ENCODE measurements at regions not wholly inside any gene's neighbourhood (a gene's known extent, or its start where the extent isn't known, plus 50 kb on each side); places are given as distances from the start of the nearest gene placed in this dataset.

- Mint-ChIP-seq H3K27ac (ENCODE audit: unreplicated experiment) (no peak overlapping the region), H3K27me3 (ENCODE audit: unreplicated experiment) (no peaks in the 10 kb centered on the region), H3K4me1 (ENCODE audit: low read depth, unreplicated experiment) (peaks cover 10% of the 10 kb centered on the region), H3K36me3 (ENCODE audit: insufficient read depth, unreplicated experiment) (no peaks in the 10 kb centered on the region), H3K4me3 (ENCODE audit: low read depth, unreplicated experiment) (no peak overlapping the region), H3K9me3 (ENCODE audit: low read depth, unreplicated experiment) (no peaks in the 10 kb centered on the region)
- DNase-seq, result no peak
- no TSS peak for BruUV-seq (replicated peaks)
- TF ChIP-seq CTCF (IDR thresholded peaks at IDR 0.05; ENCODE audit: unreplicated experiment), result no peak
- CTCF ChIA-PET, result no interaction called here
- intact Hi-C loops (cut with micrococcal nuclease; ENCODE audit: unreplicated experiment), result no loop called here
Measured at GRCh38 chr6:16831136-16831535, 69.9 kb upstream of the ATXN1 start.

DNA sequence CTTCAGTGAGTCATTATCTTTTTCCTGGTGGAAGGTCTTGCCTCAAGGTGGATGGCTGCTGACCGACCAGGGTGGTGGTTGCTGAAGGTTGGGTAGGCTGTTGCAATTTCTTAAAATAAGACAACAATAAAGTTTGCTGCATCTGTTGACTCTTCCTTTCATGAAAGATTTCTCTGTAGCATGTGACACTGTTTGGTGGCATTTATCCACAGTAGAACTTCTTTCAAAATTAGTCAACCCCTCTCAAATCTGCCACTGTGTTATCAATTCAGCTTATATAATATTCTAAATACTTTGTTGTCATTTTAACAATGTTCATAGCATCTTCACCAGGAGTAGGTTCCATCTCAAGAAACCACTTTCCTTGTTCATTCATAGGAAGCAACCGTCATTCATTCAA is 66.8 kb upstream of the ATXN1 start:
- DNase-seq, result no peak
- Mint-ChIP-seq H3K27me3 (ENCODE audit: unreplicated experiment) (no peaks in the 10 kb centered on the region), H3K4me3 (ENCODE audit: low read depth, unreplicated experiment) (no peak overlapping the region), H3K4me1 (ENCODE audit: low read depth, unreplicated experiment) (peaks cover 10% of the 10 kb centered on the region), H3K9me3 (ENCODE audit: low read depth, unreplicated experiment) (no peaks in the 10 kb centered on the region), H3K36me3 (ENCODE audit: insufficient read depth, unreplicated experiment) (no peaks in the 10 kb centered on the region), H3K27ac (ENCODE audit: unreplicated experiment) (no peak overlapping the region)
- BruUV-seq (replicated peaks), result no TSS peak
- intact Hi-C loops (cut with micrococcal nuclease; ENCODE audit: unreplicated experiment), result no loop called here
- TF ChIP-seq CTCF (IDR thresholded peaks at IDR 0.05; ENCODE audit: unreplicated experiment), result no peak
- CTCF ChIA-PET, result no interaction called here

DNA sequence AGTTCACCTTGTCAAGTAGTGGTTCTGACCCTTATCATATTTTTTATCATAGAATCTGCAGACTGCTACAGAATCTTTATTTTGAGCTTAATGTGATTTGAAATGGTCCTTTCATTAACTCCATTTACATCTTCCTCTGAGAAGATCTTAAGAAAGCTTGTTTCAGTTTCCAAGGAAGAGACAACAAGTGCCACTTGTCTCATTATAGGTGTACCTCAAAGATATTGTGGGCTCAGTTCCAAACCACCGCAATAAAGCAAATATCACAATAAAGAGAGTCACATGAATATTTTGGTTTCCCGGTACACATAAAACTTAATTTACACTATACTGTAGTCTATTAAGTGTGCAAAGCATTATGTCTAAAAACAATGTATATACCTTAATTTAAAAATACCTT is 66.4 kb upstream of the ATXN1 start:
- CTCF ChIA-PET, result no interaction called here
- BruUV-seq (replicated peaks), result no TSS peak
- Mint-ChIP-seq H3K9me3 (ENCODE audit: low read depth, unreplicated experiment) (no peaks in the 10 kb centered on the region), H3K4me3 (ENCODE audit: low read depth, unreplicated experiment) (no peak overlapping the region), H3K27ac (ENCODE audit: unreplicated experiment) (no peak overlapping the region), H3K4me1 (ENCODE audit: low read depth, unreplicated experiment) (peaks cover 10% of the 10 kb centered on the region), H3K36me3 (ENCODE audit: insufficient read depth, unreplicated experiment) (no peaks in the 10 kb centered on the region), H3K27me3 (ENCODE audit: unreplicated experiment) (no peaks in the 10 kb centered on the region)
- DNase-seq, result no peak
- intact Hi-C loops (cut with micrococcal nuclease; ENCODE audit: unreplicated experiment), result no loop called here
- TF ChIP-seq CTCF (IDR thresholded peaks at IDR 0.05; ENCODE audit: unreplicated experiment), result no peak

DNA sequence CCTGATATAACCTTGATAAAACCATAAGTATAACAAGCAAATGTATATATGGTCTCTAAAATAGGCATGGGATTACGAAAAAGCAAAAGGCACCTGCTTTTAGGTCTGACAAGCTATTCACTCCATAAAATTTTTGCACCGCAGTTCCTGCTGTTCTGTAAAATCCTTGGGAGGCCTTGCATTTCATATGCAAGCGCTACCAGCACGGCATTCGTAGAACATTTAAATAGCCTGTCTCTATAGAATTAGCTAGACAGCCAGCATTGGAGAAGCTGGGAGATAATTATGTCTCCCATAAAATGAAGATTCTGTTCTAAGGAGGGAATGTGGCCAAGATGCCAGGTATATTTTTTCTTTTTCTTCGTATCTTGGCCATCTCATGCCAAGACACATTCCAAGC is 64.5 kb upstream of the ATXN1 start:
- no TSS peak for BruUV-seq (replicated peaks)
- H3K27me3 Mint-ChIP-seq (ENCODE audit: unreplicated experiment), result no peaks in the 10 kb centered on the region
- DNase-seq, result no peak
- no peak overlapping the region for H3K4me3 Mint-ChIP-seq (ENCODE audit: low read depth, unreplicated experiment)
- intact Hi-C loops (cut with micrococcal nuclease; ENCODE audit: unreplicated experiment), result no loop called here
- no peaks in the 10 kb centered on the region for H3K36me3 Mint-ChIP-seq (ENCODE audit: insufficient read depth, unreplicated experiment)
- peaks cover 10% of the 10 kb centered on the region for H3K4me1 Mint-ChIP-seq (ENCODE audit: low read depth, unreplicated experiment)
- CTCF ChIA-PET, result interaction anchor here (0.6 kb wide), 1 partner anchor 76 kb away, joined by 4 read pairs; no protein-coding TSS in a partner anchor
- no peak overlapping the region for H3K27ac Mint-ChIP-seq (ENCODE audit: unreplicated experiment)
- no peak for TF ChIP-seq CTCF (IDR thresholded peaks at IDR 0.05; ENCODE audit: unreplicated experiment)
- no peaks in the 10 kb centered on the region for H3K9me3 Mint-ChIP-seq (ENCODE audit: low read depth, unreplicated experiment)

All from Calu3 (cell line).